Endothelial cell of umbilical vein (primary cell): ENCODE measurements at regions not wholly inside any gene's neighbourhood (a gene's known extent, or its start where the extent isn't known, plus 50 kb on each side); places are given as distances from the start of the nearest gene placed in this dataset.

Experiments used
- CTCF ChIP-seq, 2 donors: IDR thresholded peaks; 1 replicate in 1 of 2; 2 replicates in 1 of 2; pipeline ENCODE4 v1.5.1; 2011; ENCODE audit warnings: low read length in 2 of 2, mild to moderate bottlenecking in 2 of 2, moderate library complexity in 2 of 2, control low read depth in 1 of 2, inconsistent platforms in 1 of 2, low read depth in 1 of 2; ENCODE audit not compliant: insufficient read depth in 1 of 2; ENCODE audit errors: extremely low read depth in 1 of 2
- EZH2 ChIP-seq: IDR thresholded peaks from 2 replicates; pipeline ENCODE4 v1.6.1; 2012; ENCODE audit warnings: borderline replicate concordance, low read depth, mild to moderate bottlenecking, moderate library complexity, low read length, inconsistent platforms; ENCODE audit not compliant: severe bottlenecking
- JUN ChIP-seq: IDR thresholded peaks from 2 replicates; pipeline ENCODE4 v1.6.1; 2011; ENCODE audit warnings: borderline replicate concordance, low read depth; ENCODE audit not compliant: insufficient read length, insufficient read depth
- MAX ChIP-seq: IDR thresholded peaks from 2 replicates; pipeline ENCODE4 v1.6.1; 2011; ENCODE audit not compliant: insufficient read depth, insufficient read length
- MYC ChIP-seq: IDR thresholded peaks from one replicate; pipeline ENCODE4 v1.6.1; 2011; ENCODE audit warnings: mild to moderate bottlenecking, low read depth, low read length
- POLR2A ChIP-seq: IDR thresholded peaks from 2 replicates; pipeline ENCODE4 v1.6.1; 2012; ENCODE audit warnings: low read depth, mild to moderate bottlenecking, control low read depth, low read length
- POLR2AphosphoS5 ChIP-seq: IDR thresholded peaks from 2 replicates; pipeline ENCODE4 v1.6.1; 2012; ENCODE audit warnings: low read depth, mild to moderate bottlenecking, control low read depth, low read length, moderate library complexity; ENCODE audit not compliant: insufficient read depth

- TF ChIP-seq CTCF (IDR thresholded peaks at IDR 0.05; ENCODE audit: extremely low read depth in 1 of 2, insufficient read depth in 1 of 2, low read depth in 1 of 2, low read length in 2 of 2): no peak
- no peak for TF ChIP-seq POLR2A
- no peak for TF ChIP-seq POLR2AphosphoS5
- no peak for TF ChIP-seq EZH2
- TF ChIP-seq JUN: no peak
- no peak for TF ChIP-seq MAX
- no peak for TF ChIP-seq MYC
These were observed 270.5 kb upstream of the SGO1 start for GRCh38 chr3:20456511-20456910.
